ENCODE measurements at regions not wholly inside any gene's neighbourhood (a gene's known extent, or its start where the extent isn't known, plus 50 kb on each side); places are given as distances from the start of the nearest gene placed in this dataset.

GRCh38 chr20:11364736-11365135 lies 553.0 kb upstream of the BTBD3 start:
- no peak for TF ChIP-seq CTCF (IDR thresholded peaks at IDR 0.05; ENCODE audit: insufficient read depth, low read depth, low read length)
- no peak for TF ChIP-seq EZH2 (IDR thresholded peaks at IDR 0.05; ENCODE audit: insufficient read depth, low read length)
